Spleen (tissue), 11 donors: ENCODE measurements at regions not wholly inside any gene's neighbourhood (a gene's known extent, or its start where the extent isn't known, plus 50 kb on each side); places are given as distances from the start of the nearest gene placed in this dataset.

Source experiments
- DNase-seq: peaks from one replicate; pipeline ENCODE4 v3.0.0-alpha.2; 2020
- H3K27ac ChIP-seq, 8 donors: fragments of 200-600 bp; sonication (generic) in 7 of 8; 1 replicate in 4 of 8; 2 replicates in 4 of 8; pipeline versions ENCODE4 v1.5.0 to v1.8.0; 2016 to 2021; ENCODE audit warnings: inconsistent platforms in 4 of 8, mild to moderate bottlenecking in 4 of 8, moderate library complexity in 1 of 8
- H3K27me3 ChIP-seq, 7 donors: fragments of 200-600 bp; sonication (generic) in 6 of 7; replicated peaks in 1 of 7; 1 replicate in 4 of 7; 2 replicates in 3 of 7; pipeline versions ENCODE4 v1.5.0 to v1.8.0; 2016 to 2021; ENCODE audit warnings: inconsistent platforms in 3 of 7, mild to moderate bottlenecking in 1 of 7
- H3K36me3 ChIP-seq, 6 donors: fragments of 200-600 bp; sonication (generic) in 5 of 6; 1 replicate in 4 of 6; 2 replicates in 2 of 6; pipeline versions ENCODE4 v1.5.0 to v1.8.0; 2016 to 2021; ENCODE audit warnings: inconsistent platforms in 2 of 6
- H3K4me1 ChIP-seq, 6 donors: fragments of 200-600 bp; sonication (generic) in 5 of 6; 1 replicate in 3 of 6; 2 replicates in 3 of 6; pipeline versions ENCODE4 v1.5.0 to v1.8.0; 2016 to 2021; ENCODE audit warnings: inconsistent platforms in 3 of 6
- H3K4me3 ChIP-seq, 8 donors: fragments of 200-600 bp; sonication (generic) in 7 of 8; 1 replicate in 4 of 8; 2 replicates in 4 of 8; pipeline versions ENCODE4 v1.5.0 to v1.8.0; 2016 to 2021; ENCODE audit warnings: inconsistent platforms in 4 of 8, mild to moderate bottlenecking in 4 of 8, moderate library complexity in 2 of 8
- H3K9me3 ChIP-seq, 8 donors: fragments of 200-600 bp; sonication (generic) in 7 of 8; 1 replicate in 4 of 8; 2 replicates in 4 of 8; pipeline versions ENCODE4 v1.5.0 to v1.8.0; 2016 to 2021; ENCODE audit warnings: inconsistent platforms in 4 of 8
- POLR2A ChIP-seq, 3 donors: fragments of 450-650 bp; IDR thresholded peaks; one replicate each; pipeline ENCODE4 v1.5.1; 2017; ENCODE audit warnings: antibody characterized with exemption in 3 of 3, mild to moderate bottlenecking in 1 of 3
- POLR2AphosphoS5 ChIP-seq, 3 donors: sonication (generic); formaldehyde crosslinking; IDR thresholded peaks; one replicate each; pipeline ENCODE4 v1.5.1; 2017; ENCODE audit warnings: antibody characterized with exemption in 3 of 3
- WGBS, 5 donors: extraction: QIAGEN DNeasy Blood & Tissue Kit in 3 of 5; methylation state at CpG; one replicate each; pipeline versions ENCODE4 v1.1.5 to v1.1.7; 2013 to 2018; 5-methylcytosine and 5-hydroxymethylcytosine counted together
- intact Hi-C: fragments of 100-400 bp; cut with DNase I; formaldehyde crosslinking; loops from one replicate; pipeline ENCODE4 v1.15.0; 2023; ENCODE audit warnings: low total_unique reads
- TF ChIP-seq, protein P1 (sequence below), 11 experiments: fragments of 200-600 bp in 7 of 11; fragments of 450-650 bp in 4 of 11; sonication (generic) in 4 of 11; IDR thresholded peaks in 8 of 11; conservative IDR thresholded peaks in 3 of 11; 1 replicate in 7 of 11; 2 replicates in 4 of 11; pipeline versions ENCODE4 v1.4.0 to v1.8.0; 2016 to 2021; ENCODE audit warnings: antibody characterized with exemption in 11 of 11, inconsistent platforms in 4 of 11, mild to moderate bottlenecking in 1 of 11
- donor health status: healthy with polysubstance abuse.
- donor health status: DM: no; HTN: no; CAD: no; lungs with moderate emphysema.
- donor health status: DM: no; HTN: no; CAD: no.
- donor health status: Bipolar disorder and iron deficiency.
- donor health status: healthy.
- donor health status: DM: no; HTN: no; CAD: no.
- donor health status: DM: yes; HTN: yes; CAD: no.

DNA sequence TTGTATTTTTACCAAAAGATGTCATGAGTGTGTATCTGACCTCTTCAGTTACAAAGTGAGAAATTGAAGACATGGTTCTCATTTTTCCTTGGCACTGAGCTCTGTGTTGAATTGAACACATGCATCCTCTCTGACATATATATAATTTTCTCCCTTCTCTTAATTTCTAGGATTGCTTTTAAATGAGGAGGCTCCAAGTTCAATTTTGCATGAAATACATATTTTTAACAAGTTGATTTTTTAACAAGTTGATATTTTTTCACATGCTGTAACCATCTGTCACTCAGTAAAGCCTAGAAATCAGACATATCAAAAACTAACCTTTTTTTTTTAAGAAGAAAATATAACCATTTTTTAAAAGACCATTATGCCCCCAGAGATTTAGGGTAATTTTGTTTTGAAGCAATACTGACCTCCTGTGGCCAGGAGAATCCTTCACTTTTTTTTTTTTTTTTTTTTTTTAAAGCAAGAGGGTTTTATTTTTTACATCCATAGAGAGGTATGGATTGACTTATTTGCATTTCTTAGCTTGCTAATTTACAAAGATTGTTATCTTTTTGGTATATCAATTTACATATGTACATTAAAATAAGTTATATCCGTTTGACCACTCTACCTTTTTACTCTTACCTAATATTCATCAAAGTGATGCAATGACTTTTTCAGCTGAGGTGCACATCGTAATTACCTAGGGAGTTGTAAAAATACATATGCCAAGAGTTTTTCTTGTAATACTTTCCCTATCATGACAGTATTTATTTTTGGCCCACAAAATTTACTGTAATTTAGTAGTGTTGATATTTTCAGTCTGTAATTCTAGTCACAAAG lies 161.8 kb downstream of the SOCS6 start:
- Histone ChIP-seq H3K9me3 (no peaks in the 10 kb centered on the region), H3K4me3 (no peak overlapping the region), H3K27me3 (peaks cover 0 to 5% (median 0%) of the 10 kb centered on the region in 7 donors), H3K27ac (no peak overlapping the region), H3K4me1 (no peaks in the 10 kb centered on the region), H3K36me3 (no peaks in the 10 kb centered on the region)
- no peak for TF ChIP-seq POLR2AphosphoS5 (IDR thresholded peaks at IDR 0.05)
- TF ChIP-seq POLR2A (IDR thresholded peaks at IDR 0.05), result no peak
- TF ChIP-seq, protein P1, sequence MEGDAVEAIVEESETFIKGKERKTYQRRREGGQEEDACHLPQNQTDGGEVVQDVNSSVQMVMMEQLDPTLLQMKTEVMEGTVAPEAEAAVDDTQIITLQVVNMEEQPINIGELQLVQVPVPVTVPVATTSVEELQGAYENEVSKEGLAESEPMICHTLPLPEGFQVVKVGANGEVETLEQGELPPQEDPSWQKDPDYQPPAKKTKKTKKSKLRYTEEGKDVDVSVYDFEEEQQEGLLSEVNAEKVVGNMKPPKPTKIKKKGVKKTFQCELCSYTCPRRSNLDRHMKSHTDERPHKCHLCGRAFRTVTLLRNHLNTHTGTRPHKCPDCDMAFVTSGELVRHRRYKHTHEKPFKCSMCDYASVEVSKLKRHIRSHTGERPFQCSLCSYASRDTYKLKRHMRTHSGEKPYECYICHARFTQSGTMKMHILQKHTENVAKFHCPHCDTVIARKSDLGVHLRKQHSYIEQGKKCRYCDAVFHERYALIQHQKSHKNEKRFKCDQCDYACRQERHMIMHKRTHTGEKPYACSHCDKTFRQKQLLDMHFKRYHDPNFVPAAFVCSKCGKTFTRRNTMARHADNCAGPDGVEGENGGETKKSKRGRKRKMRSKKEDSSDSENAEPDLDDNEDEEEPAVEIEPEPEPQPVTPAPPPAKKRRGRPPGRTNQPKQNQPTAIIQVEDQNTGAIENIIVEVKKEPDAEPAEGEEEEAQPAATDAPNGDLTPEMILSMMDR (IDR thresholded peaks at IDR 0.05 in 8 of 11, conservative IDR thresholded peaks at IDR 0.05 in 3 of 11), result no peak
- no peak for DNase-seq
- intact Hi-C loops, result no loop called here
- WGBS, 5 donors, result 38 to 49% (median 45%) methylated on average over 2 of the region's 2 CpGs

DNA sequence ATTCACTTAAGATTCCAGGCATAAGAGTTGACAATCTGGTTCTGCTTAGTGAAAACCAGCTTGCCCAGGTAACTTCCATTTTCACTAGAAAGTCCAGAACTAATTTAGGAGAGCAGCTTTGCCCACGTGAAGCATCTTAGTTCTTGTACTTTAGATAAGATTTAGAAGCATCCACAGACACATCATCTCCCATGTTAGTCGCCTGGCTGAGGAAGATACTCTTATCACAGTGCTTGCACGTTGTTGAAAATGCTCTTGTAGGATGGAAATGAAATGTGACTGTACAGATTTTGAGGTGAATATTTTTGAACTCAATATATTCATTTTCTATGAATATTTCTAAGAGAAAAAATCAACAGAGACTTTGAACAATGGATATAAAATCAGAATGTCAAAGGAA lies 159.7 kb downstream of the SOCS6 start:
- intact Hi-C loops, result no loop called here
- DNase-seq, result no peak
- no peaks in the 10 kb centered on the region for H3K36me3 ChIP-seq
- 63 to 74% (median 66%) methylated on average over 3 of the region's 3 CpGs for WGBS, 5 donors
- TF ChIP-seq, protein P1 (IDR thresholded peaks at IDR 0.05 in 8 of 11, conservative IDR thresholded peaks at IDR 0.05 in 3 of 11), result no peak
- TF ChIP-seq POLR2AphosphoS5 (IDR thresholded peaks at IDR 0.05), result no peak
- TF ChIP-seq POLR2A (IDR thresholded peaks at IDR 0.05), result no peak
- H3K4me1 ChIP-seq, result no peaks in the 10 kb centered on the region
- peaks cover 0 to 11% (median 4%) of the 10 kb centered on the region in 8 donors for H3K9me3 ChIP-seq
- no peak overlapping the region for H3K4me3 ChIP-seq
- no peak overlapping the region for H3K27ac ChIP-seq
- H3K27me3 ChIP-seq, result peaks cover 0 to 5% (median 0%) of the 10 kb centered on the region in 7 donors

DNA sequence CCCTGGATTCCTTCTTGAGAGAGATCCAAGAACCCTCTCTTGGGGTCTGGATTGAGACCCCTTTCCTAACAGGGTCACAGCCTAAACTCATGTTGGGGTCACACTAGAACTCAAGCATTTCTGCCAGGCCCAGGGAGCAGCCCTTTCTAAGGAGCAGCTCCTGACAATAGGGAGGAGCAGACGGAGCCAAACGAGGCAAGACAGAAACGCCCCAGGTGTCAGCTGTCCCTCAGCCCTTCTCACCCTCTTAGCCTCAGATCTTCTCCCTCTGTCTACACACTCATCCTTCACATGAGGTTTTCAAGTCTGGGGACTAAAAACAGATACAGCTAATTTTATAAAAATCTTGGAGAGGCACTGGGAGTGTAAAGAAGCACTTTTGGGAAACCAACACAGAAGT lies 157.2 kb downstream of the SOCS6 start:
- intact Hi-C loops, result no loop called here
- TF ChIP-seq, protein P1 (IDR thresholded peaks at IDR 0.05 in 8 of 11, conservative IDR thresholded peaks at IDR 0.05 in 3 of 11), result no peak
- TF ChIP-seq POLR2A (IDR thresholded peaks at IDR 0.05) (no peak), POLR2AphosphoS5 (IDR thresholded peaks at IDR 0.05) (no peak)
- no peaks in the 10 kb centered on the region for H3K36me3 ChIP-seq
- H3K4me3 ChIP-seq, result no peak overlapping the region
- H3K27ac ChIP-seq, result no peak overlapping the region
- 56 to 70% (median 65%) methylated on average over 3 of the region's 3 CpGs for WGBS, 5 donors
- H3K4me1 ChIP-seq, result no peaks in the 10 kb centered on the region
- H3K27me3 ChIP-seq, result peaks cover 0 to 5% (median 0%) of the 10 kb centered on the region in 7 donors
- DNase-seq, result no peak
- H3K9me3 ChIP-seq, result peaks cover 0 to 33% (median 25%) of the 10 kb centered on the region in 8 donors

DNA sequence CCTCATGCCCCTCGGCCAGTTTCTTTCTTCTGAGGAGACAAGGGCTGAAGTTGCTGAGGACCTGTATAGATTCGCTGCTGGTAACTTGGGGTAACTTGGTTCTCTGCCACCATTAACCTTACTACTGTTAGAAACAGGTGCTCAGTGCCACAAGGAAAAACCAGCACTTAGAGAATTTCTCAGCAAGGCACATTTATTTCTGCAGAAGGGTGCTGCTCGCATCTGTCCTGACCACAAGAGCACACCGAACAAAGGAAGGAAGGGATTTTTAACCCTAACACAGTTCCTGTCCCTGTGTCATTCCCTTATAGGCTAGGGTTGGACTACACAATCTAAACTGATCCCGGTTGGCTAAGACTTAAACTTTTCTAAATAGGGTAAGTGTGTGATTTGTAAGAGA lies 154.1 kb downstream of the SOCS6 start:
- no peak for DNase-seq
- H3K27me3 ChIP-seq, result peaks cover 0 to 5% (median 0%) of the 10 kb centered on the region in 7 donors
- H3K27ac ChIP-seq, result no peak overlapping the region
- no peaks in the 10 kb centered on the region for H3K4me1 ChIP-seq
- no peak overlapping the region for H3K4me3 ChIP-seq
- TF ChIP-seq POLR2A (IDR thresholded peaks at IDR 0.05) (no peak), POLR2AphosphoS5 (IDR thresholded peaks at IDR 0.05) (no peak)
- TF ChIP-seq, protein P1 (IDR thresholded peaks at IDR 0.05 in 8 of 11, conservative IDR thresholded peaks at IDR 0.05 in 3 of 11), result no peak
- intact Hi-C loops, result no loop called here
- 67 to 92% (median 86%) methylated on average over 5 of the region's 5 CpGs for WGBS, 5 donors
- no peaks in the 10 kb centered on the region for H3K36me3 ChIP-seq
- peaks cover 0 to 33% (median 25%) of the 10 kb centered on the region in 8 donors for H3K9me3 ChIP-seq
